Nucleus accumbens (tissue), 56 donors: ENCODE measurements at regions not wholly inside any gene's neighbourhood (a gene's known extent, or its start where the extent isn't known, plus 50 kb on each side); places are given as distances from the start of the nearest gene placed in this dataset.
"Not testable (repeated sequence)": the region's sequence is repeated elsewhere in the genome, so short reads cannot be mapped to it uniquely, and the experiment has no call there.

ENCODE experiments used
- DNase-seq, 56 donors: peaks; one replicate each; lab custom pipeline; 2025; lab: John Stamatoyannopoulos, UW

DNA sequence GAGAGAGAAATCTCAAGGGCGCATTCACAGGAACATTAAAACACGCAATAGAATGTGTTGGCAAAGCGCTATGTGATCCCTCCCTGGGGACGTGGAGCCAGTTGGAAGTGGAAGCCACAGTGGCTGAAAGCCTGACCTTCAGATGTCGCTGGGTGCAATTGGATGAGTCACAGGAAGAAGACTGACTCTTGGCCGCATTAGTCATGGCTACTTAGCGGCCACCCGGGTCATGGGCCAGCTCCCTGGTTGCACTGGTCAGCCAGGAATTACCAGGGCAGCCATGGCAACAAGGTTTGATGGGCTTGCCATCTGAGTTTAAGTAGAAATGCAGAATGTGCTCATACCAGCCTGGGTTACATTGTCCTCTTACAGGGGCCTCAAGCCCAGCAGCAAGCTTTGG, 231.2 kb upstream of the FRG2C start:
- DNase-seq, result peak in 2 of 56 donors; percentile 11 to 46

DNA sequence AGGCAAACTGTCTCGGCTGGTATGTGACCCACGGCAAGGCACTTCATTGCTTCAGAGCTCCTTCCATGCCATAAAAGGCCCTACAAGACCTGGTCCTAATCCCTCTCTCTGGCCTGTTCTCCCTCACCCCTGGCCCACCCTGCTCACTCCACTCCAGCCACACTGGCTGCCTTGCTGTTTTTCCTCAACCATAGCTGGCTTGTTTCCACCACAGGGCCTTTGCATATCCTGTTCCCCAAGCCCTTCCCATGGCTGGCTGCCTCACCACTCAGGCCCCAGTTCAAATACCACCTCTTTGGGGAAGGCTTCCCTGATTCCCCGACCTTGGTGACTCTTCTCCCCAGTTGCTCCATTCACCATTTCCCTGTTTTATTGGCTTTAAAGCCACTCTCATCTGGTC, 230.8 kb upstream of the FRG2C start:
- DNase-seq, result not testable (repeated sequence)

- DNase-seq, result peak in 25 of 56 donors; percentile 6 to 80 (median 43)
These were observed 229.7 kb upstream of the FRG2C start for GRCh38 chr3:75434276-75434912.

DNA sequence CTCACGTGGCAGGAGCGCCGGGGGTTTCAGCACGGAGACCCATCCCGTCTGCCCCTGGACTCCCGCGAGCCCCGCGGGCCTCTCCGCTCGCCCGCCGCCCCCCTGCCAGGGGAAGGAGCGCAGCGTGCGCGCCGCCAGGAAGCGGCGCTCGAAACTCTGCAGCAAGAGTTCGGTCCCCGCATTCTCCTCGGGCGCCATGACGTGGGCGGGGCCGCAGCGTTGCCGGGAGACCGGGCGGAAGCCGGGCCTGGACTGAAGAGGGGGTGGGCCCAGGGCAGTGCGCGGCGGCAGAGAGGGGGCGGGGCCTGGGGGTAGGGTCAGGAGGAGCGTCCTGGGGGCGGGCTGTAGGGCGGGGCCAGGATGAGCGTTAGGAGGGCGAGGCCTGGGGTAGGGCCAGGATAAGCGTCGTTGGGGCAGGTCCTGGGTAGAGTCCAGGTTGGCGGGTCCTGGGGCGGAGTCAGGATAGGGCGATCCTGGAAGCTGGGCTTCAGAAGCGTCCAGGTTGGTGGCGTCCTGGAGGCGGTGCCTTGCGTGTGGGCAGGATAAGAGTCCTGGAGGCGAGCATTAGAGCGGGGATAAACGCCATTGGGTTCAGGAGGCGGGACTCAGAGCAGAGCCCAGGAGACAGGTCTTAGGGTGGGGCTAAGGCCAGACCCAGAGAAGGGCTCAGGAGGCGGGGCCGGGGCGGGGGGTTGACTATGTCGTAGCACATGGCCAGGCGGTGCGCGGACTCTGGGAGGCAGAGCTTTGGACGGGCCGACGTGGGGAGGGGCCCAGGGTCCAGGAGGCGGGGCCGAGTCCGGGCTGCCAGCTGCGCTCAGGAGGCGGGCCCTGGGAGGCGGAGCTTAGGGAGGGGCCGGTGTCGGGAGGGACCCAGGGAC, 229.0 kb upstream of the FRG2C start:
- DNase-seq, result peak; percentile 51 to 100 (median 96)

GRCh38 chr3:75435794-75436400, 228.2 kb upstream of the FRG2C start:
- DNase-seq, result peak in 6 of 56 donors; percentile 30 to 69 (median 52)

DNA sequence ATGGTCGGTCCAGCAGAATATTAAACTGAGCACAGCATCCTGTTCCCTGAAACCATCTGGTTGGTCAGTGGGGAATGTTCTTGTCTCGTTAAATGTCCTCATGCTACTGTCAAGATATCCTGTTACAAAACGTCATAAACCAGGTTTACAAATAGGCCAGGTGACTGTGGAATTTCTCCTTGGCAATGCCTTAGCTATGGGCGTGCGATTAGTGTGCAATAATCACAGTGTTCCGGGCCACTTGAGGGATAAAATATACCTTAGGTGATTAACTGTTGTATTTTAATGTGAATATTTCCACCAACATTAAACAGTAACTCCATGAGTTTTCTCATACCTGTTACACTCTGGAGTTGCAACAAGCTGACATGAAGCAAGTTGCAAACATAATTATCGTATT, 223.1 kb upstream of the FRG2C start:
- DNase-seq, result not testable (repeated sequence)

- not testable (repeated sequence) for DNase-seq
These were observed 219.5 kb upstream of the FRG2C start for GRCh38 chr3:75444634-75445033.

DNA sequence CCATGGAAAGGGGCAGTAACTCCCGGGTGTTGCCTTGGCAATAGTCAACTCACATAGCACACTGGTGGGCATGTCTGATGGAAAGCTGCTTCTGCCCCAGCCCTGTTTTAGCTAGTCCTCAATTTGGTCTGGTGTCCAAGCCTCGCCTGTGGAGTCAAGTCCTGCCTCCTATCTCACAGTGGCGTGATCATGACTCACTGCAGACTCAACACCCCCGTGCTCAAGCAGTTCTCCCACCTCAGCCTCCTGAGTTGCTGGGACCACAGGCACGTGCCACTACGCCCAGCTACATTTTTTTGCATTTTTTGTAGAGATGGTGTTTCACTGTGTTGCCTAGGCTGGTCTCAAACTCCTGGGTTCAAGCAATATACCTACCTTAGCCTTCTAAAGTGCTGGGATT, 218.9 kb upstream of the FRG2C start:
- not testable (repeated sequence) for DNase-seq

DNA sequence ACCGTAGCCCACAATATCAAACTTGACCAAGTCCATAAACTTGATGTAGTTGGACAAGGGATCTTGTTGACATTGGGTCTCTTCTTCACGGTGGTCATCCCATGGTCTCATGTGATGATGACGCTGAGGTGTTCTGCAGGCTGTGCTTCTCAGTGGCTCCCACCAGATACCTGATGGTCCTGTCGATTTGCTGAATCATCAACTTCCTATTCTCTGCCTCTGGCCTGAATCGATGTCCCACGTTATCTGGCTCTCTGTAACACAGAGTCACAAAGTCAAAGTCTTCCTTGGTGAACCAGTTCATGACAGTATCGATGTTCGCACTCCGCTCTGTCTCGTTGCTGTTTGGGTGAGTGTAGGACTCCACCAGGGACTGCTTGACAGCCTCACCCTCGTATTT, 217.2 kb upstream of the FRG2C start:
- DNase-seq, result not testable (repeated sequence)

GRCh38 chr3:75453328-75453727, 210.8 kb upstream of the FRG2C start:
- peak in 7 of 56 donors; percentile 5 to 73 (median 8) for DNase-seq

DNA sequence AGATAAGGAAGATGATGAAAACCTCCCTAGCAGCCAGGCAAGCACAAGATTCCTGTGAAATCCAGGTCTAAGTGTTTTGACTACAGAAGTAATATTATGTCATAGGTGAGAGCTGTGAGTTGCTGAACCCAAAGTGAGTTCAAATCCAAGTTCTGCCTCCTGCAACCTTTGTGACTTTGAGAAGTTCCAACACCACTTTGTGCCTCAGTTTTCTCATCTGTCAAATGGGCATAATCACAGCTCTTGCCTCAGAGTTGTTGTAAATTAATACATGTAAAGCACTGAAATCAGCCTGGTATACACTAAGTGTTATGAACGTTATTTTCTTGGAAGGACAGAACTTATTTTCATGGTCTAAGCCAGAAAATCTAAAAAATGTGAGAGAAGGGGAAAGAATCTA, 210.3 kb upstream of the FRG2C start:
- DNase-seq, result not testable (repeated sequence)

DNA sequence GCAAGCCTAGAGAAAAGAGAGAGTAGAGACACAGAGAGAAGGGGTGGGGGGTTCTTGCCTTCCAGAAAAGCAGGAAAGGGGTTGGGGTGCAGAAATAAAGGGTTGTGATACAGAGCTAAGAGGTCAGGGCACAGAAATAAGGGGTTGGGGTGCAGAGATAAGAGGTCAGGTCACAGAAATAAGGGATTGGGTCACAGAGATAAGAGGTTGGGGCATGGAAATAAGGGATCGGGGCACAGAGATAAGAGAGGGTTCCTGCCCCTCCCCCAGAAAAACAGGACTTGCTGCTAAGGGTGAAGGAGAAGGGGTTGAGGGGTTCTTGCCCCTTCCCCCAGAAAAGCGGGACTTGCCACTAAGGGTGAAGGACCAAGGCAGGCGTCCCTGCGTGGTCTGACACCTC, 189.6 kb upstream of the FRG2C start:
- DNase-seq, result not testable (repeated sequence)

DNA sequence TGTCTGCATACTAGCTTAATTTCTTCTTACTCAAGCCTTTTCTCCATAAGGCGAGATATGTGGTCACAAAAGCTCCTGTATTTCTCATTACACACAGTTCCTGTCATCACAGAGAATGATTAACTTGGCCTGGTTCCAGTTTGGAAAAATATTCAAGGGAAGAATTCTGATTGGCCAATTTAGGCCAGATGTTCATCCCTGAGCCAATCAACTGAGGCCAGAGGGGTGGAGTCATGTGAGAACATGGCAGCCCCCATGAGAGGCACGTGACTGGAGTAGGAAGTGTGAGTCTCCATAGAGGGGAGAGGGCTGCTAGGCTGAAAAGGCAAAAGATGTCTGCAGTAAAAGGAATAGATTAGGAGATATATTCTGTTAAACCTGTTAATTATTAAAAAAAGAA, 167.5 kb upstream of the FRG2C start:
- not testable (repeated sequence) for DNase-seq

GRCh38 chr3:75500357-75500756, 163.8 kb upstream of the FRG2C start:
- not testable (repeated sequence) for DNase-seq

DNA sequence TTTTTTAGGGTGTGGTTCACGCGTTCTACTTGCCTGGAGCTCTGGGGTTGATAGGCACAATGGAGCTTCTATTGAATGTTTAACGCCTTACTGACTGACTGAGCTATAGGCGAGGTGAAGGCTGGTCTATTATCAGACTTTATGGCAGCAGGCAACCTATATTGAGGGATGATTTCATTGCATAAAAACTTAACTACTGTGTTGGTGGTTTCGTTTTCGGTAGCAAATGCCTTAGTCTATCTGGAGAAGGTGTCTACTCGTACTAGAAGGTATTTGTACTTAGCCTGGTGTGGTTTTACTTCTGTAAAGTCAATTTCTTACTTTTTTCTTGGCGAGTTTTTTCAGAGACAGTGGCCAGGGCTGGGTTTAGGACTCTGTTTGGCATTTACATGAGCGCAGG, 162.0 kb upstream of the FRG2C start:
- DNase-seq, result not testable (repeated sequence)

DNA sequence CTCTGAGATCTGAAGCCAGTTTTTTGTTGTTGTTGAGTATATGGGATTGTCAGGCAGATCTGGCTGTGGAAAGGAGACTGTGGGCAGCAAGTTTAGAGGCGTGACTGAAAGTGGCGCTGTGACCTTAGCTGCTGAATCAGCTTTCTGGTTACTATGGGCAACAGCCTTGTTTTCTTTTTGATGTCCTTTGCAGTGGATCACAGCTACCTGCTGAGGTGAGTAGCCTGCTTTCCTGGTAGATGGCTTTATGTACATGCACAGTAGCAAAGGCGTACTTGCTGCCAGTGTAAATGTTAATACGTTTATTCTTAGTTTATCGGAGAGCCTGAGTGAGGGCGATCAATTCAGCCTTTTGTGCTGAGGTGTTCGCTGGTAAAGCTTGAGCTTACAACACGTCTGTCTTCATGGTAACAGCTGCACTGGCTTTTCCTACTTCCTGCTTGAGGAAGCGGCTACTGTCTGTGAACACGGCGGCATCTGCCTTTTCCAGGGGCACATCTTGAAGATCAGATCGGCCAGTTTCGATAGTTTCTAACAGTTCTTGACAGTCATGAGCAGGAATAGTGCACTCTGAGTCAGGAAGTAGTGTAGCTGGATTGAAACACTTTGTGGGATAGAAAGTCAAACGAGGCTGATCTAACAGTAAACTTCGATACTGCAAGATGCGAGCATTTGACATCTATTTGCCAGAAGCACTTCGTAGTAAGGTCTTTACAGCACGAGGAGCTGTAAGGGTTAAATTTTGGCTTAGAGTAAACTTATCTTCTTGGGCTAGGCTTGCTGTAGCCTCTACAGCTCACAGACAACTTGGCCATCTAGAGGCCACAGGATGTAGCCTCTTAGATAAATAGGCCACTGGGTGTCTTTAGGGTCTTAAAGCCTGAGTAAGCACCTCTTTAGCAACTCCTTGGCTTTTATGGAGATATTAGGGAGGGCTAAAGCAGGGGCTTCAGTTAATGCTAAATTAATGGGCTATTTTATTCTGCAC, 161.1 kb upstream of the FRG2C start:
- peak in 1 of 56 donors; percentile 1 for DNase-seq

GRCh38 chr3:75506603-75507002, 157.5 kb upstream of the FRG2C start:
- no peak for DNase-seq

GRCh38 chr3:75507956-75508355, 156.2 kb upstream of the FRG2C start:
- not testable (repeated sequence) for DNase-seq

GRCh38 chr3:75527657-75528056, 136.5 kb upstream of the FRG2C start:
- DNase-seq, result not testable (repeated sequence)

DNA sequence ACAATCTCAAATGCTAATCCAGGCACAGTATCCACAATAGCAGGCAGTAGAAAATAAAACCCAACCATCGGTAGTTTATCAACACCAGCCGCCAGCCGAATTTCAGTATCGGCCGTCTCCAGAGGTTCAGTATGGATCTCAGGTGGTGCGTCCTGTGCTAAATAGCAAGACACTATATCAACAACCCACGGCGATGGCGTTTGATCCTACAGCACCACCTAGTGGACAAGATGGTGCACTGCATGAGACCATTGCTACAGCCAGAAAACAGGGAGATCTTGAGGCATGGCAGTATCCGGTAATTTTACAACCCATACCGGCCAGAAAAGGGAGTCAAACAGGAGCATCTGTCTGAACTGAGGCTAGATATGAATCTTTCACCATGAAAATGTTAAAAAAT, 112.0 kb upstream of the FRG2C start:
- peak in 12 of 56 donors; percentile 0 to 10 (median 4) for DNase-seq
